ENCODE measurements at regions not wholly inside any gene's neighbourhood (a gene's known extent, or its start where the extent isn't known, plus 50 kb on each side); places are given as distances from the start of the nearest gene placed in this dataset.

DNA sequence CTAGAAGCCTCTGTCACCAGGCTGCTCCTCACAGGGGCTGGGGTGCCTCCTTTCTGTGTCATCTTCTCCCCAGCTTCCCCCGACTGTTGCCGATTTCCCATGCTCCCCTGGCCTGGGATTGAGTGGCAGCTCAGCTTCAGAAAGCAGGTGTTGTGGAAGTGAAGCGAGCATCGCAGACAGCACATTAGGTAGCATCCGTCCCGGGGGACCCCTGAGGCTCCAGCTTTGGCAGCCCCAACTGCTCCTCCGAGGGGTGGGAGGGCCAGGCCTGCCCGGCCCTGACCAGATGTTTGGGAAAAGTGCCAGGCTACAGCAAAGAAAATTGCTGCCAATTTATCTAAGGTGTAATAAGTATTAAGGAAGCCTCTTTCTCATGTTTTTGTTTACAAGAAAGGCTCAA, 1045.6 kb downstream of the BCL11B start:
- DNase-seq = no peak

DNA sequence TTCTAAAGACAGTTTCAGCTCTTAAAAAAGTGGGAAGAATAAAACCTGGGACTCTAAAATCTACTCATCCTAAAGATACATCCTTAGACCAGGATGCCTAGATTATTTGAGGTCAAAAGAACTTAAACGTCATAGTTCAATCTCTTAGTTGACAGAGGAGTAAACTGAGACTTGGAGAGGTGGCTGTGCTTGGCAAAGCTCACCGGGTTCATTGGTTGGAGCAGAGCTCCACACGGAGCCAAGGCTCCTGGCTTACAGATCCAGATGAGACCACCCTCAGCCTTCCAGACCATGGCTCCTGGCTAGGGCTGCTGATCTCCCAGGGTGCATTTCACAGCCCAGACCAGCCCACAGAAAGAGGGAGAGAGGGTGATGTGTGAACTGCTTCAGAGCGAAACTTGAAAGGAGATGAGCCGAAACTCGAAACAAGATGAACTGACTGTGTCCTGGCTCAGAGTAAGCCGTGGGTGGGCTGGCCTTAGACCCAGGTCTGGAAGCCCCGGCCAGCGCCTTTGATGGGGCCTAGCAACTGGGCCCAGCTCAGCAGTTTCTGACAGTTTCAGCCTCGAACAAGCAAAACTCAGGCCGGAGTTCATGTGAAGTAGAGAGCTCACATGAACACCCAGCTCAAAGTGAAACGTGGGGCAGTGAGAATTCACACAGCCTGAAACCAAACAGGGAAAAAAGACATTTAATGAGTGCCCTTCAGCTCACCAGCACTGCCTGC, 1044.8 kb downstream of the BCL11B start:
- peak; percentile 13 for DNase-seq

DNA sequence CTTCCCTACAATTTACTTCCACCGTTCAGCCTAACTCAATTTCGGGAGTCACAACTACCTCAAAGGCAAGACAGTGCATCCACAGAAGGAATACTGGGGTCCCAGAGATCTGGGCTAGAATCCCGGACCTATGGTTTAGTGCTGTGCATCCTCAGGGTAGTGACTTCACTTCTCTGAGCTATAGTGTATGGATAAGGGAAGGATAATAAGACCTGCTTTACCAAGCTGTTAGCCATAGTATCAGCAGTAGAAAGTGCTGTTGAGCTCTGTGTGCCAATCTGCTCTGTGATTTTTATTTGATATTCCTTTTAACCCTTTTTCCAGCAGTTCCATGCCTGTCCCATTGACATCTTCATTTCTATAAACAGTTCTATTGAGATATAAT, 1044.3 kb downstream of the BCL11B start:
- no peak for DNase-seq

DNA sequence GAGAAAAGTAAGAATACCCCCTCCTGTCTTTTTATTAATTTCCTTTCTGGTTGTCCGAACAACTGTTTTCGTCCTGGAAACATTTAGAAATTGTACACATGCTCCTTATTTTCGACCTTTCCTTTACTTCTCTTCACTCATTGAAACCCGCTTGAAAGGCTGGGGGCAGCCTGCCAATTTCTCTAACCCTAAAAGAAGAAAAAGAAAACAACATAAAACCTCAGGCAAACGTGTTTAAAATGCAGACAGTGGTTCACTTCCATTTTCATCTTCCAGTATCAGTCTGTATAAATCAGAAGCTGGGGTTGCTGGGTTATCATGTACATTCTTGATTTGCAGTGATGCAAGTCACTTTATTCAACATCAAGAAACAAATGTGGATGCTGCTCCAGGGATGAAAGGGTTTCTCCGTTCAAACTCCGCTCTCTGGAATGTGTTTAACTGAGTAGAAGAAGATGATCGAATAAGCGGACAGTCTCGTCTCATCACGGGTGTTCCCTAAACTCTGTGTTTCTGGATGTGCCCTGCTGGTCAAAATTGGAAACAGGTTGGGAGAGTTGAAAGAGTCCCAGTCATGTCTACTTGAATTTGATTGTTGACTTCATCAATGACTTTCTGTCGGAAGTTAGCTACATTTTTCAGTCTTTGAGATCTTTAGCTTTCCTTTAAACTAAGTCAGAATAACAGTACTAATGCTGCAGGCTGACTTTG, 1042.2 kb downstream of the BCL11B start:
- no peak for DNase-seq

DNA sequence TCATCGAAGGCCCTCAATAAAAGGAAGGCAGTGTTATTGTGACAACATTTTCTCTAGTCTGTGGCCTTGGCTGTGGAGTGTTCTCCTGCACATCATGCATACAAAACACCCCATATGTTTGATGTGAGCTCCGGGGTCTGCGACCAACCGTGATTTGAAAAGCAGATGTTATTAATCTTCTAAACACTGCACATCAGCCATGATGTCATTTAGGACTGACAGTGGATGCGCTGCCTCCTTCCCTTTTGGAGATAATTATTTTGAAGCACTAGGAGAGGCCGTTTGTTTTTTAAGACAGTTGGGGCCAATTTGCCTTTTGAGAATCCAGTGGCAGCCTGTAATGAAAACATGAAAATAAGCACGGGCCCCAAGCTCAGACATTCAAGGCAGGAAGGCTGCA, 1041.6 kb downstream of the BCL11B start:
- DNase-seq = no peak

DNA sequence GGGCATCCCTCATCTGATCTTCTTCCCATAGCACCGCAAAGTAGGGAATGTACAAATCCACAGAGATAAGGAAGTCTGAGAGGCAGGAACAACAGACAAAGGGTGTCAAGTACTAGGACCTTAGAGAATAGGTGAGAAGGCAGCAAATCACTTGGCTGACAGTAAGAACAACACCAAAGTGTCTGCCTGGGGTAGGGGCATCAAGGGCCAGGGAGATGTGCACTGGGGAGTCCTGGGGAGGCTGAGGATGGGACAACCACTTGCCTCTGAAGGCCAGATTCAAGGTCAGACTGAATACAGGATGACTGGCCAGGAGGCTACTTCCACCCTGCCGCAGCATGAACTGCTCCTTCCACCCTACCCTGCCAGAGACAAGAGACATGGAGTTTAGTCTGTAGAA, 1040.8 kb downstream of the BCL11B start:
- no peak for DNase-seq

DNA sequence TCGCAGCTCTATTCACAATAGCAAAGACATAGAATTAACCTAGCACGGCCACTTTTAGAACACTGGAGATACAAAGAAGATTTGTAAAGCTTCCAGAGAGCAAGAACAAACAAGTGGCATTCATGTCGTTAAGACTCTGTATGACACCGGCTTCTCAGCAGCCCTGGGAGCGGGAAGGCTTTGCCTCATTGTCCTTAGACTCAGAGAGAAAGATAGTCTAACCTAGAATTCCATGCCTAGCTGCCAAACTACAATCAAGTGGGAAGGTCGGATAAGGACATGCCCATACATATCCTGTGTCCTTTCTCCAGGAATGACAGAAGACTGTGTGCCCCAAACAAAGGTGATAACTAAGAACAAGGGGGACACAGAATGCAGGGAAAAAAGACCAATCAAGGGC, 1038.3 kb downstream of the BCL11B start:
- no peak for DNase-seq

DNA sequence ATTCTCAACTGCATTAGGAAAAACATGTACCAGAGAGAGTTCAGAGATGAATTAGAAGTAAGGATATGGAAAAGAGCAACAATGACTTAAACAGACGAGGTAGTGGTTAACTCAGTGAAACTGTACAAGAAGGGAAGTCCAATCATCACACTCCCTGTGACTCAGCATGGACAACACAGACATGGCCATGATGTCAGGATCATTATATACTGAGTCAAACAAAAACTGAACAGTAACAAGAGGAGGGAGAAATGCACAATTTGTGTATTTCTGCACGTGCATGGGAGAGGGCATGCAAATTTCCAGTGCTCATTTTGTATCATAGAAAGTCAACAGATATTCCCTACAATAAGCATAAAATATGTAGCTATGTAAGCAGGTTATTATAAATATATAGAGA, 1037.8 kb downstream of the BCL11B start:
- no peak for DNase-seq

DNA sequence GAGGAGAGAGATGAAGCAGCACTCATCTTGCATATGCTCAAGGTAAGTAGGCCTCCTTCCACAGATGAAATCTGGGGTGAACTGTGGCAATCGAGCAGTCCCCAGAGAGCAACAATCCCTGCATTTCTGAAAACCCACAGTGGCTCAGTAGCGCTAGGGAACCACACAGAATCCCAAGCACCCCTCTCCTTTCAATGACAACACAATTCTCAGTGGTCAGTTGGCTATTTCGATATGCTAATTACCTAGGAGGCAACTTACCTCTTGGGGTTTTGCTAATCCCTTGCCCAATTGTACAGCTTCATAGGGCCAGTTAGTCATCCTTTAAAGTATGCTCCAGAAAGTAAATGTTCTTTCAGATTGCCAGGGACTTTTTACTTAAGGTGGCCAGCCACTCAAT, 1035.7 kb downstream of the BCL11B start:
- no peak for DNase-seq

DNA sequence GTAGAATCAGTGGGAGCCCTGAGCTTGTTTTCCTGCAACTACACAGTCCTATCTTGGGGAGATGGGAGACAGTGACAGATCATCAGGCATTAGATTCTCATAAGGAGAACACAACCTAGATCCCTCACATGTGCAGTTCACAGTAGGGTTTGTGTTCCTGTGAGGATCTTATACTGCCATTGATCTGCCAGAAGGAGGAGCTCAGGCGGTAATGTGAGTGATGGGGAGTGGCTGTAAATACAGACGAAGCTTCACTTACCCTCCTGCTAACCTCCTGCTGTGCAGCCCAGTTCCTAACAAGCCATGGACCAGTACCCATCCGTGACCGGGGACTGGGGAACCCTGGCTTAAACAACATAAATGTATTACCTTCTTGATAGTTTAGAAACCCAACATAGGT, 1034.1 kb downstream of the BCL11B start:
- DNase-seq = no peak

DNA sequence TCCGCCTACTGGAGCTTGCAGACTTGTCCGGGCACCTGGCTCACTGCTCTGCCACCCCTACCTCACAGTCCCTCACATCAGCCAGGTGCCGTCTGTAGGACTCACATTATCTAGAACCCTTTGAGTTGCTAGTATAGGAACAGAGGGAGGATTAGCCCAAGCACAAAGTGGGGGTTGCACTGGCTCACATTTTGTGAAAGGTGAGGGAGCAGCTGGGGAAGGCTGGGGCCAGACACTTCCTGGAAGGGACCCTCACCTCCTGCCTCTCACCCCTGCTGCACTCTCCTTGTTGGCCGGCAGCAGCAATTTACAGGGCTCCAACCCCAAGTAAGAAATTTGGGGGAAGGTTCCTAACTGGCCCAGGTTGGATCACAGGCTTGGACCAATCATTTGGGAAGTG, 1031.6 kb downstream of the BCL11B start:
- DNase-seq = no peak

DNA sequence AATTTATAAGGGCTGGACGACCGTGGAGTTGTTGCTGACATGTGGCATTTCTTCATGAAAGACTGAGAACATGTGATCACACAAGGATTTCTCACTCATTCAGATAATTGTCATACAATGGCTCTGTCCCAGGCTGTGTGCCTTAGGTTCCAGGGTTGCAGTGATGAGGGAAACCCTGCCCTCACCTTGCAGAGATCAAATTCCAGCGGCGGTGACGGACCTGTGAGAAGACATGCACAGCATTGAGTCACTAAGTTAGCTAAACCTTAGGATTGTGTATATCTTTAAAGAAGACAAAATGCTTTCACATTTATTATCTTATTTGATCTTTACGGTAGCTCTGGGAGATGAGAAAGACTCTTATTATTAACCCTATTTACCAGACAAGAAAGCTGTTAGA, 1029.1 kb downstream of the BCL11B start:
- no peak for DNase-seq

DNA sequence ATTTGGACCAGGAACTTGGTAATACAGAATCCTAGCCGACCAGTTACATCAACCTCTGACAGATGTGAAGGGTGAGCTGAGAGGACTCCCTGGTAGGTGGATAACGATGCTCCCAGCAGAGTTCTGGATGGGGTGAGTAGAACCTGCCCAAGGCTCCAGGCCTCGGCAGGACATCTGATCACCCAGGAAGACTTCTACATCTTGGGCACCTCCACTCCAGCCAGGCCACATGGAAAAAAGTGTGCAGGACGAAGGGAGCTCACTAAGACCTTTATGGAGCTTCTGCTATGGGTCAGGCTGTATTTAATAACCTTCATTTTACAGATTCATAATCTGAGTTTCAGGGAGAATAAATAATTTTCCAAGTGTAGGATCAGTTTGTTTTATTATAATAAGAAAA, 1028.7 kb downstream of the BCL11B start:
- no peak for DNase-seq

DNA sequence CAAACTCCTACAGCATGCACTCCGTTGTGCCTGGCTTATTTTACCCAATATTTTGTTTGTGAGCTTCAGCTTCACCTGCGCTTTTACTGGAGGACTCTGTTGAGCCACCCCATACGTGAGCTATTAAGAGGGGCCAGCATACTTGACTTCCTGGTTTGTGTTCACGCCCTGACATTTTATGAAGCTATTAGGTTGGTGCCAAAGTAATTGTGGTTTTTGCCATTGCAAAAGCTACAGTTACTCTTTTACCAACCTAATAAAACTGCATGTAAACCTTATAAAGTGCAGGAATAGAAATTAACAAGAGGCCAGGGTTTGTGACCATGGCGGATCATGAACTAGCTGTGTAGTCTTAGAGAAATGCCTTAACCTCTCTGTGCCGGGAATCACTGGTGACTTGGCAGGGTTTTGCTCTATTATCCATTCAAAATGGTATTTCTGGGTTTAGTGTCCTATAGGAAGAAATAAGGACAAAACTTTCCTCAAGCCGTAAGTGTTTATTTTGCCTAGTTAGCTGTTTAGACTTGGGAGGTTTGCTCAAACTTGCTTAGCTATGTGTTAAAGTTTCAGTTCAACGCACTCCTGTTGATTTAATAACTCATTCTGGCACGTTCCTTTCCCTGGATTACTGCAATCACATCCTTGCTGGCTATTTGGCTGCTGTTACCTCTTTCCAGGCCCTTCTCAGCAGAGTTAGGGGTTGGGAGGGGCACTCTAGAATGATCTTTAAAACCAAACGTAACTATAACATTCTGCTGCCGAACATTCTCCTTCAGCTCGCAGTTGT, 1027.6 kb downstream of the BCL11B start:
- no peak for DNase-seq

DNA sequence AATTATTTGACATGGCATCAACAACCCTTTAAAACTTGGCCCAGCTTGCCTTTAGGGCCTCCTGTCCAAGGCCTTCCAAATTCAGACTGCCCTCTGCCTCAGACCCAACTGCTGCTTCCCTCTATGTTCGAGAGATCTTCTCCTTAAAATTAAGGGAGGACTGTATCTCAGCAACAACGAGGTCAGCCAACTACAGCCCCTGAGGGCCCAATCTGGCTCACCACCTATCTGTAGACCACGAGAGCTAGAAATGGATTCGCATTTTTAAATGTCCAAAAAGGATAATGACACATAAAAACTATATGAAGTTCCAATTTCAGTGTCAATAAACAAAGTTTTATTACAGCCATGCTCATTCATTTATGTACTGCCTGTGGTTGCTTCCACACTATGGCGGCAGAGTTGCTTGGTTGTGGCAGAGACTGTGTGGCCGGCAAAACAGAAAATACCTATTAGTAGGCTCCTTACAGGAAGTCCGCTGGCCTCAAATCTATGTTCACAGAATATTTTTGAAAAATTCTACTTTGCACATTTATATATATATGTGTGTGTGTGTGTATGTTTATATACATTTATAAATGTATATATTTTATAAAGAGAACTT, 1026.9 kb downstream of the BCL11B start:
- no peak for DNase-seq

DNA sequence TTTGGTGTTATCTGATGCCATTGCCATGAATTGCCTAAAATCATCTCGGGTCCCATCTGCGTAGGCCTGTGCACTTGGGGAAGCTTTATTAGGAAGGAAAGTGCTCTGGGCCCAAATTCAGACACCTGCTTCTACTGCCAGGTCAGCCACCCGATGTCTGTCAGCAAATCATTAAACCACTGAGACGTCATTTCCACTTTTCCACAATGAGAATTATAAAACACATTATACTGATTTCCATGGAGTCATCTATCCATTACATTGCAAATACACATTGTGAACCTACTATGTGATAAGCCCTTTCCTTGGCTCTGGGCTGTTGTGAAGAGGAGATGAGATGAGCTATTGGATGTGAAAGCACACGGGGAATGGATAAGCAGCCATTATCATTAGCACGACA, 1022.9 kb downstream of the BCL11B start:
- DNase-seq = no peak

DNA sequence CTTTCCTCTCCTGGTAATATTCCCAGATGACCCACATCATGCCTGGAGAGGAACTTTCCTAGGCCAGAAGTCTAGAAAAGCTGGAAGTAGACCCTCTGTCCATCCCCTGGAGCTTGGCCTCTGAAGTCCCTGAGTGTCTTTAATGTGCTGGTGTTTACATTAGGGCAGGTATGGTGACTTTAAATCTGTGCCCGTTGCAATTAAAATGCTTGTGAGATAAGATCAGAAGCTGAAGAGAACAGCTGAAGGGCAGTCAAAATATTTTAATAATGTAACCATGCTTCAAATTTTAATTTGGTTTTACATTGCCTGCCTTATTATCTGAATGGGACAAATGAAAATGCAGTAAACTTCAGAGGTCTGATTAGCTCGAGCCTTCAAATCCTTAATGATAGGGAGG, 1022.5 kb downstream of the BCL11B start:
- DNase-seq = no peak

DNA sequence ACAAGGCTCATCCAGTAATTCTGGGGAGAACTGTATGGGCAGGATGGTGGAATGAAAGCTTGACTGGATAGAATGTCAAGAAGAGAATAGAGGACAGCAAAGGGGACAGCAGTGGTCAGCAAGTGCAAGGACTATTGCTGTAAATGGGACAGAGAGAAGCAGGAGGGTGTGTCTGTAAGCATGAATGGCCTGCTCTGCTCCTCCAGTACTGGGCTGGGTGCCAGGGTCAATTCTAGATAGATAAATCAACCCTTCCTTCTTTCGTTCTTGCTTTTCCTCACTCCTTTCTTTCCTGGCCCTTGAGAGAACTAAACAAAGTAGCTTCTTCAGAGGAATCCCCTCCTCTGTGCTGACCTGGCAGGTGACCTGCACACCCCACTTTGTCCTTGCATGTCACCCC, 1019.2 kb downstream of the BCL11B start:
- no peak for DNase-seq

DNA sequence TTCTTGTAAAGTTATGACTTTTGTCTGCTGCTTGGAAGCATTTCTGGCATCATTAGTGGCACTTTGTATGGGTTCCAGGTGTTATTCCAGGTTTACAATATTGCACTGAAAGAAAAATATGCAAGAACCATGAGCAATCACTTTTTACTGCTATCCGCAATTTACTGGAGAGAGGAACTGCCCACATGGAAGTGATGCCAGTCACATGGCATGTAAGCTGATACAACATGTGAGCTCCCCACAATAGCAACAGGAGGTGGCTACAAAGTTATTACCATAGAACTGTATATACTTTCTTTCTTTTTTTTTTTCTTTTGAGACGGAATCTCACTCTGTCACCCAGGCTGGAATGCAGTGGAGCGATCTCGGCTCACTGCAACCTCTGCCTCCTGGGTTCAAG, 1012.1 kb downstream of the BCL11B start:
- no peak for DNase-seq

DNA sequence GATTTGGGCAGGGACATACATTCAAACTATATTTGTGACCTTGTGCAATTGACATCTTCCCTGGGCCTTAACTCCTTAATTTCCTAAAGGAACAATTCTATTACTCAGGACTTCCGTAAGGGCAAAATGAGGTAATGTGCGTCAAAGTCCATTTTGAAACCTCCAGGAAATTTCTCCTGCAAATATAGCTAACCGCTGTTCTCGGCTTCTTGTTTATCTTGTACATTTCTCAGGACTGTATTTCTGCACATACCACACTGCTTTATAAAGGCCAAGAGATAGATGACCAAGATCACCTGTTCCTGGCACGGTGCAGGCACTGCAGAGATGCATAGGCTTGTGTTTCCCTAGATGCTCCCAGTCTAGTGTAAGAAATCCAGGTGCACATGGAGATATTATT, 1009.4 kb downstream of the BCL11B start:
- DNase-seq = no peak

DNA sequence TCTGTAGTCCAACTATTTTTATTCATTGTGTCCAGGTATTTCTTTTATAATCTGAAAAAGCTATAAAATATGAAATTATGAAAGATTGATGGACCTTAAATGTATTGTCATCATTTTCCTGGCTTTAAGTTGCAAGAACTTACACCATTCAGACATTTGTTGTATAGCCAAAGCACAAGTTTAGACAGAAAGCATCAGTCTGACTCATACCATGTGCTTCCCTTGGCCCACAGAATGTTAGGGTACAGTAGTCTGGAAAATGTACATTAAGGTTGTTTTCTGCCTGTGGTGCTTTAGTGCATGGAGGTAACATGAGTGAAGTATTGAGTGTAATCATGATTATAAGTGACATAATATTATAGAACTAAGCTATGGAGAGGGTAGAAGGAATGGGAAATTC, 1002.5 kb downstream of the BCL11B start:
- no peak for DNase-seq

DNA sequence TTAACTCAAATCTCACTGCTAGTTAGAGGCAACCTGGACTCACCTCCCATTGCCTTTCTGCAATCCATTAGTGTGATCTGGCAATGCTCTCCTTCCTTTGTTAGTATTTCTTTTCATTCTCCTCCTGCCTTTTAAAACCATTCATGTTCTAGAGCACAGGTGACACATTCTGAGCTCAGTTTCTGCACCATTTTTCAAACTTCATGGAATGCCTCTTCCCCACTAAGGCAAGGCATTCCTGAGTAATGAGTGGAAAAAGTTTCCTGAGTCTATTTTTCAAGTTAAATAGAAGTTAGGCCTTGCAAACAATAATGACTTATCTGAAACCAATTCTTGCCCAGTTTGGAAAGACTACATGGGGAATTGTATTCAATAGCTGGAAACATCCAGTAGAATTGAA, 1001.8 kb downstream of the BCL11B start:
- no peak for DNase-seq

DNA sequence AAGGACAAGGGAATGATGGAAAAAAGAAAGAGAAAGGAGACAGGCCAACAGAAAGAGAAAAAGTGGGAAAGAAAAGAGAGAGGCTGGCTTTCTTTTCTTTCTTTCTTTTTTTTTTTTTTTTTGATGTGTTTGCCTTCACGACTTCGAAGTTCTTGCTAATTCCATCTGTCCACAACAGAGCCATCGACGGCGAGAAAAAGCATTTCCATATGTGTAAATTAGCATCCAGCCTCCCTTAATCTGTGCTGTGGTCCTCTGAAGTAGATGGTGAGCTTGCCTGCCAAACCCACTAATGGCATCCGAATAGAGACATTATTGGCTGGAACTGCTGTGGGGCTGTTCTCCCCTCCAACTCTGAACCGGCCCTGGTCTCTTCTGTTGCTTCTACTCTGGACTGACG, 997.4 kb downstream of the BCL11B start:
- no peak for DNase-seq

DNA sequence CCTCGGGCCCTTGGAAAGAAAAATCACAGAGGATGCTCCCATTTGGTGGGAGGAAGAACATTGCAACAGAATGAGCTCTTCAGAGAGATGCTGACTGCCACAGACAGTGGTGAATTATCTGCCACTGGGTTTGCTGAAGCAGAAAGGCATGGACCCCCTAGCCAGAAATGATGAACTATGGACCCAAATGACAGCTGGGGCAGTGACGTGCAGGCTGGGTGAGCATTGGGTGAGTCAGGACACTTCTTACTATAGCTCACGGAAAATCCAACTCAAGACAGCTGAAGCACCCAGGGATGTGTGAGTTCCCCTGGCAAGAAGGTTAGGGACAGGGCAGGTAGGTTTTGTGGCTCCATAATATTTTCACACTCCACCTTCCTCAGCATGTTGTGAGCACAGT, 993.2 kb downstream of the BCL11B start:
- no peak for DNase-seq
